GM10248 (cell line): ENCODE measurements at regions not wholly inside any gene's neighbourhood (a gene's known extent, or its start where the extent isn't known, plus 50 kb on each side); places are given as distances from the start of the nearest gene placed in this dataset.
"Not testable (repeated sequence)": the region's sequence is repeated elsewhere in the genome, so short reads cannot be mapped to it uniquely, and the experiment has no call there.

Source experiments
- CTCF ChIA-PET: fragments of 300-600 bp; sonication (Branson Sonifier 250); formaldehyde crosslinking; extraction: SDS; loops from one replicate; lab custom pipeline; 2021; ENCODE audit warnings: antibody characterized with exemption; lab: Yijun Ruan, JAX
- POLR2A ChIA-PET: fragments of 350-650 bp; sonication (Branson Sonifier 250); formaldehyde crosslinking; extraction: SDS; loops from one replicate; lab custom pipeline; 2020; ENCODE audit warnings: antibody characterized with exemption; lab: Yijun Ruan, JAX
- DNase-seq: peaks from one replicate; pipeline ENCODE4 v3.0.0; 2012; ENCODE audit errors: extremely low spot score
- CTCF ChIP-seq: IDR thresholded peaks from 2 replicates; pipeline ENCODE4 v1.5.1; 2012; ENCODE audit warnings: mild to moderate bottlenecking, low read depth; ENCODE audit errors: extremely low read depth, missing control alignments, control extremely low read depth

DNA sequence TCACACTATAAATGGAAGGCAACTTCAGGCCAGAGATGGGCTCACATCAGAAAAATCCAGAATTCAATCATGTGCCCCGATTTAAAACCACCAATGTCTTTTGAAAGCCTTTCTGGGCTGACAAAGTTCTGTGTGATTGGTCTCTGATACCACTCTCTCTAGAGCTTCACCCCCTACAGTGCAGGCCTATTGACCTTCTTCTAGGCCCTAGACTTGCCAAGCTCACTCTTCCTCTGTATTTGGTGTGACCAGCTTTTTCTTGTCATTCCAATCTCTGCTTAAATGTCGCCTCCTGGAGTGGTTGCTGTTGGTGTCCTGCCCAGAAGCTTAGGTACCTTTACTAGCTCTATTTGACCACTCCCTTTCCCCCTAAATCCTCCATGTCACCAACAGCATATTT lies 78.7 kb downstream of the GCNT4 start:
- CTCF ChIA-PET: interaction anchor here (1.5 kb wide), 1 partner anchor 38 kb away, joined by 3 read pairs; no protein-coding TSS in a partner anchor
- no peak for TF ChIP-seq CTCF
- no peak for DNase-seq
- POLR2A ChIA-PET: no interaction called here

- TF ChIP-seq CTCF: no peak
- no peak for DNase-seq
- CTCF ChIA-PET: no interaction called here
- POLR2A ChIA-PET: no interaction called here
Measured at GRCh38 chr5:74971947-74972460, 80.4 kb downstream of the GCNT4 start.

DNA sequence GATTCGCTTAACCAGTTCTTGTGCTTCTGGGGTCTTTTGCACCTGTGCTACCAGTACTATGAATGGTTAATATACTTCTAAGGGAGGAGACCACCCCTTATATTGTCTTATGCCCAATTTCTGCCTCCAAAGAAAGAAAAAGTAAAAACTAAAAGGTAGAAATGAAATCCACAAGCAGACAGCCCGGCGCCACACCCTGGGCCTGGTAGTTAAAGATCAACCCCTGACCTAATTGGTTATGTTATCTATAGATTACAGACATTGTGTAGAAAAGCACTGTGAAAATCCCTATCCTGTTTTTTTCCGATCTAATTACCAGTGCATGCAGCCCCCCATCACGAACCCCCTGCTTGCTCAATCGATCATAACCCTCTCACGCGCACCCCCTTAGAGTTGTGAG lies 81.5 kb downstream of the GCNT4 start:
- POLR2A ChIA-PET, CTCF ChIA-PET, DNase-seq: not testable (repeated sequence)

- POLR2A ChIA-PET: no interaction called here
- TF ChIP-seq CTCF: no peak
- CTCF ChIA-PET: interaction anchor here (0.9 kb wide), 1 partner anchor 12 kb away, joined by 3 read pairs; no protein-coding TSS in a partner anchor
- DNase-seq: no peak
Measured at GRCh38 chr5:74969726-74970125, 82.6 kb downstream of the GCNT4 start.

DNA sequence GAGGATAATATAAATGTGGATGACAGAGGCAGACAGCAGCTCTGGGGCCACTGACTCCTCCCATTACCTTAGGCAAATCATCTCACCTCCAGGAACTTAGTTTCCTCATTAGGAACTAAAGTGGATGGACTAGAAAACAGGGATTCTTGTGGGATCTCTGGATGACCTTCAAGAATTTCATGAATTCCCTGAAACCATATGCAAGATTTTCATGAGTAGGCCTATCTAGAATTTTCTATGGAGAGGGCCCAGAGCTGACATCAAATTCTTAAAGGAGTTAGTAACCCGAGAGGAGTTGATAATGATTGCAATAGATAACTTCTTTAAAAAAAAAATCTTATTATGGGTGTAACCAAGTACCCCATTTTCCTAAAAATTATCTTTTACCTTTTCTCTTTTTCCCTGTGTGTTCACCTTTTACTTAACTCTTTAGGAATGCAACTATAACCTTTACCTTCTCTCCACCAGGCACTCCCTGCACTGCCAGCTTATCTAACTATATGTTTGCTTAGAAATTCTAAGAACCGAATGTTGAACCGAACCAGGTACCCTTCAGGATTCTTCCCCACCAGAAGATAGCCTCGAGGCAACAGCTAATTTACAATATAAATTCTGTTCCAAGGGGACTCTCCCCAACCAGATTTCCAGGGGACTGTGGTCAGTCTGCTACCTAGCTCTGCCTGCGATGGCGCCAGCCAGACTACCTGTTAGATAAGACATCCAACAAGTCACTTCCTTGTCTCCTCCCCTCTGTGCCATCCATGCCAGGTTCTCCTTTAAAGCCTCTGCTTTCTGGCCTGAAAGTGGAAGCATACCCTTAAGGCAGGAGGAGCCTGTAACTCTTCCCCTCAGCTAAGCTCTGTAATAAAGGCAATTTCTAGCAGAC lies 86.0 kb downstream of the GCNT4 start:
- ChIA-PET CTCF (interaction anchor here (1.0 kb wide), 1 partner anchor 41 kb away, joined by 3 read pairs; no protein-coding TSS in a partner anchor), POLR2A (no interaction called here)
- no peak for DNase-seq
- TF ChIP-seq CTCF: no peak

DNA sequence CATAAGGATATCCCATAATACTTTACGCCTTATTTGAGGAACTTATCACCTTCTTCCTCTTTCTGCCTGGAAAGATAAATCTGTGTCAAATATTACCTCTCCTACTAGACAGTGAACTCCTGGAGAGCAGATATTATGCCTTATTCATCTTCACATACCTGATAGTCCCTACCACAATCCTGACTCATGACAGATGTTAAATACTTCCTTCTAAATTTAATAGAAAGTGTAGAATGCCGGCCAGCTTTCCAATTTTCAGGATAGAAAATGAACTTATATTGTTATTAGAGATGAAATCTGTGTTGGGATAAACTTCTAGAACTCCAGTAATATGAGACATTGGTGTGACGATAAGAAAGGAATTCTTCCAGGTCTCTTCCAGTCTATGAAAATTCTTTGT lies 89.0 kb downstream of the GCNT4 start:
- ChIA-PET POLR2A (no interaction called here), CTCF (no interaction called here)
- TF ChIP-seq CTCF: no peak
- no peak for DNase-seq

DNA sequence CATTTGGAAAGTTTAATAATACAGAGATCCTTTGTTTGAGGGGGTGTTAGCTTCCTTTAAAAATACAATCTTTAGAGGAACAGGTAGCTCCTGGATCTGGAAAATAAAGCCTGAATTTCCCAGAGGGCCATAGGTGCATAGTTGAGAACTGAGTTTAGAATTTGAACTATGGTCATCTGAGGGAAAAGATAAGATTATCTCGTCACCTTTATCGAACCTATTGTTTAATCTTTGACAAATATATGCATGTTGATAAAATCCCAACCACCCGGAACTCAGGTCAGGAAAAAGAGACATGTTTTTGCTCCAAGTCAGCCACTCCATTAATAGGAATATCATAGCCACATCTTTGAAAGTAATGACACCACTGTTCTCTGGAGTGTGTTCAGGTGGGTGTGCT lies 91.7 kb upstream of the FAM169A start:
- no peak for TF ChIP-seq CTCF
- POLR2A ChIA-PET: no interaction called here
- DNase-seq: no peak
- CTCF ChIA-PET: no interaction called here
